K562 (cell line): ENCODE measurements at regions not wholly inside any gene's neighbourhood (a gene's known extent, or its start where the extent isn't known, plus 50 kb on each side); places are given as distances from the start of the nearest gene placed in this dataset.

Experiments
- ATAC-seq: fragments of 200-7000 bp; cut with Tn5 transposase; 3 replicates; pipeline ENCODE4 v1.9.1; 2020; ENCODE audit warnings: moderate library complexity
- BruUV-seq: library from RNA; stranded (reverse); fragments of 400-500 nt; replicated peaks from 2 replicates; lab custom pipeline; 2021; lab: Mats Ljungman, UMichigan
- CTCF ChIA-PET: fragments of 300-600 bp; formaldehyde crosslinking; extraction: SDS; loops from one replicate; lab custom pipeline; 2021; ENCODE audit warnings: low intra/inter-chr PET ratio; lab: Yijun Ruan, JAX
- POLR2A ChIA-PET: fragments of 300-600, 350-650 bp; sonication (Branson Sonifier 250); formaldehyde crosslinking; extraction: SDS; loops from one replicate; lab custom pipeline; 2021; ENCODE audit warnings: antibody characterized with exemption, inconsistent platforms; lab: Yijun Ruan, JAX
- DNase-seq, 4 experiments: peaks; one replicate each; pipeline versions ENCODE4 v3.0.0 to v3.0.0-alpha.2; 2011 to 2018; ENCODE audit warnings: low spot score in 3 of 4, mixed read lengths in 3 of 4; ENCODE audit errors: extremely low read depth in 1 of 4
- FAIRE-seq: peaks from 2 replicates; lab custom pipeline; 2011; peaks lifted over from hg19 to GRCh38; lab: Jason Lieb, UNC
- H2AFZ ChIP-seq: 2 replicates; pipeline ENCODE4 v1.6.0; 2011; ENCODE audit warnings: low read depth, low read length, control low read depth, inconsistent platforms
- H3K27ac ChIP-seq: fragments of 200-600 bp; 3 replicates; pipeline ENCODE4 v1.8.0; 2011; ENCODE audit warnings: low read depth, mild to moderate bottlenecking, control low read depth, inconsistent platforms, low read length, moderate library complexity, mixed read lengths; ENCODE audit errors: extremely low read depth
- H3K27me3 ChIP-seq, 2 experiments: fragments of 300-600 bp in 1 of 2; 2 replicates in 1 of 2; 3 replicates in 1 of 2; pipeline versions ENCODE4 v1.6.0 to v1.8.0; 2011; ENCODE audit warnings: inconsistent platforms in 2 of 2, low read length in 2 of 2, mild to moderate bottlenecking in 1 of 2, mixed read lengths in 1 of 2, moderate library complexity in 1 of 2; ENCODE audit not compliant: control insufficient read depth in 2 of 2, insufficient read depth in 2 of 2
- H3K36me3 ChIP-seq: fragments of 300-600 bp; 3 replicates; pipeline ENCODE4 v1.8.0; 2011; ENCODE audit warnings: mild to moderate bottlenecking, low read length, inconsistent platforms; ENCODE audit not compliant: control insufficient read depth, insufficient read depth
- H3K4me1 ChIP-seq, 2 experiments: fragments of 200-600 bp in 1 of 2; replicated peaks in 1 of 2; 2 replicates in 1 of 2; 3 replicates in 1 of 2; pipeline versions ENCODE4 v1.5.1 to v1.8.0; 2011; ENCODE audit warnings: inconsistent platforms in 2 of 2, low read length in 2 of 2, mild to moderate bottlenecking in 1 of 2, mixed read lengths in 1 of 2, moderate library complexity in 1 of 2; ENCODE audit not compliant: control insufficient read depth in 2 of 2, insufficient read depth in 2 of 2
- H3K4me2 ChIP-seq: 2 replicates; pipeline ENCODE4 v1.6.1; 2011; ENCODE audit warnings: low read length, control low read depth, inconsistent platforms, mixed read lengths; ENCODE audit not compliant: insufficient read depth
- H3K4me3 ChIP-seq: fragments of 200-600 bp; sonication (generic), shearing (Covaris generic); 2 replicates; pipeline ENCODE4 v1.5.1; 2016; ENCODE audit warnings: control low read depth, inconsistent platforms
- H3K79me2 ChIP-seq: fragments of 200-600 bp; 3 replicates; pipeline ENCODE4 v1.8.0; 2011; ENCODE audit warnings: low read length, inconsistent platforms; ENCODE audit not compliant: control insufficient read depth, insufficient read depth
- H3K9ac ChIP-seq, 2 experiments: 2 replicates each; pipeline versions ENCODE4 v1.6.0 to v1.6.1; 2011; ENCODE audit warnings: low read depth in 2 of 2, low read length in 2 of 2, control low read depth in 1 of 2, inconsistent platforms in 1 of 2, mild to moderate bottlenecking in 1 of 2, mixed read lengths in 1 of 2; ENCODE audit not compliant: insufficient read depth in 1 of 2
- H3K9me1 ChIP-seq: one replicate; pipeline ENCODE4 v1.6.0; 2011; ENCODE audit warnings: inconsistent platforms, mild to moderate bottlenecking, low read length, moderate library complexity; ENCODE audit not compliant: control insufficient read depth, insufficient read depth
- H3K9me3 ChIP-seq: replicated peaks from 2 replicates; pipeline ENCODE4 v1.5.1; 2011; ENCODE audit warnings: low read depth, low read length, inconsistent platforms; ENCODE audit not compliant: control insufficient read depth, insufficient read depth
- H4K20me1 ChIP-seq: replicated peaks from 2 replicates; pipeline ENCODE4 v1.6.1; 2011; ENCODE audit warnings: low read length, inconsistent platforms, mixed read lengths; ENCODE audit not compliant: control insufficient read depth, insufficient read depth
- BDP1 ChIP-seq: IDR thresholded peaks from 3 replicates; pipeline ENCODE4 v1.6.1; 2011; ENCODE audit not compliant: insufficient read length, insufficient read depth
- BHLHE40 ChIP-seq: IDR thresholded peaks from 2 replicates; pipeline ENCODE4 v1.6.1; 2011; ENCODE audit warnings: low read length, improper control_type of control experiment
- CBX2 ChIP-seq: fragments of 200-600 bp; sonication (generic); IDR thresholded peaks from one replicate; pipeline ENCODE4 v1.6.1; 2012; ENCODE audit warnings: mild to moderate bottlenecking, low read length, inconsistent platforms; ENCODE audit not compliant: insufficient read depth, poor library complexity, severe bottlenecking
- DACH1 ChIP-seq: fragments of 450-650 bp; IDR thresholded peaks from 2 replicates; pipeline ENCODE4 v1.6.1; 2018; ENCODE audit not compliant: partially characterized antibody
- ETS2 ChIP-seq: IDR thresholded peaks from 2 replicates; pipeline ENCODE4 v1.6.1; 2016; ENCODE audit warnings: borderline replicate concordance, missing genetic modification characterization, mild to moderate bottlenecking, moderate library complexity, missing compliant biosample characterization; ENCODE audit not compliant: poor library complexity, severe bottlenecking
- SIN3A ChIP-seq, 2 experiments: fragments of 150-350 bp in 1 of 2; IDR thresholded peaks; 2 replicates each; pipeline ENCODE4 v1.6.1; 2011 to 2016; ENCODE audit warnings: borderline replicate concordance in 2 of 2, low read depth in 2 of 2, low read length in 2 of 2, mild to moderate bottlenecking in 2 of 2, moderate library complexity in 2 of 2; ENCODE audit not compliant: control insufficient read depth in 1 of 2
- SREBF2 ChIP-seq: sonication (generic); formaldehyde crosslinking; IDR thresholded peaks from 2 replicates; pipeline ENCODE4 v1.4.0; 2020; ENCODE audit warnings: mild to moderate bottlenecking, missing genetic modification reagents
- TBL1XR1 ChIP-seq, 2 experiments: IDR thresholded peaks; 2 replicates each; pipeline ENCODE4 v1.6.1; 2012; ENCODE audit warnings: improper control_type of control experiment in 2 of 2, low read length in 2 of 2, mild to moderate bottlenecking in 1 of 2
- TCF7 ChIP-seq: sonication (generic); IDR thresholded peaks from 2 replicates; pipeline ENCODE4 v1.6.1; 2016; ENCODE audit warnings: antibody characterized with exemption, borderline replicate concordance
- UBTF ChIP-seq, 2 experiments: IDR thresholded peaks; 2 replicates each; pipeline ENCODE4 v1.6.1; 2012; ENCODE audit warnings: improper control_type of control experiment in 2 of 2, low read depth in 2 of 2, low read length in 2 of 2, borderline replicate concordance in 1 of 2
- ZBTB33 ChIP-seq: sonication (generic); formaldehyde crosslinking; IDR thresholded peaks from 2 replicates; pipeline ENCODE4 v1.8.1; 2023; ENCODE audit warnings: mild to moderate bottlenecking, missing genetic modification reagents
- ZNF589 ChIP-seq: fragments of 200-800 bp; sonication (Bioruptor generic); IDR thresholded peaks from 2 replicates; pipeline ENCODE4 v1.6.1; 2016; ENCODE audit warnings: low read depth, missing genetic modification characterization, missing compliant biosample characterization
- ZNF75A ChIP-seq: fragments of 450-650 bp; formaldehyde crosslinking; IDR thresholded peaks from 2 replicates; pipeline ENCODE4 v1.4.0; 2020; ENCODE audit warnings: mild to moderate bottlenecking
- WGBS: fragments of 100-300 bp; shearing (Covaris generic); methylation state at CpG from one replicate; pipeline ENCODE4 v1.1.6; 2016; ENCODE audit warnings: low coverage, mixed read lengths; ENCODE audit not compliant: insufficient coverage; ENCODE audit errors: missing lambda C conversion rate; 5-methylcytosine and 5-hydroxymethylcytosine counted together
- in situ Hi-C: fragments of 300-500 bp; cut with MboI; formaldehyde crosslinking; loops from 4 replicates; pipeline ENCODE4 v1.15.0; 2018; ENCODE audit warnings: inconsistent platforms, mixed read lengths
- intact Hi-C: fragments of 100-400 bp; cut with micrococcal nuclease; formaldehyde crosslinking; loops from 2 replicates; pipeline ENCODE4 v1.14.2; 2022

- no TSS peak for BruUV-seq
- in situ Hi-C loops (no loop called here), intact Hi-C loops (no loop called here)
- Histone ChIP-seq H3K9me1 (no peaks in the 10 kb centered on the region), H3K4me1 (no peaks in the 10 kb centered on the region), H3K9ac (no peak overlapping the region), H3K79me2 (no peaks in the 10 kb centered on the region), H3K4me3 (no peak overlapping the region), H4K20me1 (no peaks in the 10 kb centered on the region), H2AFZ (no peak overlapping the region), H3K36me3 (no peaks in the 10 kb centered on the region), H3K9me3 (no peaks in the 10 kb centered on the region), H3K27ac (no peak overlapping the region), H3K4me2 (no peak overlapping the region), H3K27me3 (no peaks in the 10 kb centered on the region)
- TF ChIP-seq ZNF75A (CRISPR knock-in tag) = no peak
- TF ChIP-seq ETS2 (tag) = no peak
- no peak for TF ChIP-seq TBL1XR1 (IDR thresholded peaks at IDR 0.05; ENCODE audit: low read length in 2 of 2)
- TF ChIP-seq TCF7 = no peak
- TF ChIP-seq ZNF589 (CRISPR knock-in tag) = no peak
- no peak for TF ChIP-seq SREBF2 (CRISPR knock-in tag)
- TF ChIP-seq SIN3A (IDR thresholded peaks at IDR 0.05; ENCODE audit: borderline replicate concordance in 2 of 2, control insufficient read depth in 1 of 2, low read depth in 2 of 2, low read length in 2 of 2) = no peak
- DNase-seq = no peak
- 8% methylated on average over 2 of the region's 2 CpGs for whole genome bisulfite sequencing
- ChIA-PET POLR2A (no interaction called here), CTCF (no interaction called here)
- ATAC-seq = no peak
- no peak for FAIRE-seq
These were observed 462.4 kb downstream of the ADRA2A start for GRCh38 chr10:111539246-111539645.

GRCh38 chr10:111543854-111544253 lies 467.0 kb downstream of the ADRA2A start:
- BruUV-seq = no TSS peak
- no peak for DNase-seq
- in situ Hi-C loops = no loop called here
- Histone ChIP-seq H2AFZ (no peak overlapping the region), H3K27me3 (no peaks in the 10 kb centered on the region), H3K36me3 (no peaks in the 10 kb centered on the region), H3K9me3 (0 out of 2 replicates have a peak, but pooled peaks cover 3% of the 10 kb centered on the region), H3K27ac (no peak overlapping the region), H3K4me1 (no peaks in the 10 kb centered on the region), H4K20me1 (no peaks in the 10 kb centered on the region), H3K79me2 (no peaks in the 10 kb centered on the region), H3K4me2 (no peak overlapping the region), H3K9ac (no peak overlapping the region), H3K4me3 (no peak overlapping the region), H3K9me1 (no peaks in the 10 kb centered on the region)
- no peak for FAIRE-seq
- intact Hi-C loops = no loop called here
- no peak for ATAC-seq
- CTCF ChIA-PET = no interaction called here
- 0% methylated on average over 2 of the region's 2 CpGs for WGBS
- POLR2A ChIA-PET = no interaction called here
- no peak for TF ChIP-seq CBX2
- no peak for TF ChIP-seq DACH1
- no peak for TF ChIP-seq ZBTB33
- no peak for TF ChIP-seq BDP1
- TF ChIP-seq BHLHE40 = no peak
- TF ChIP-seq UBTF (IDR thresholded peaks at IDR 0.05; ENCODE audit: borderline replicate concordance in 1 of 2, low read depth in 2 of 2, low read length in 2 of 2) = no peak
